HCT116 (cell line): ENCODE measurements at regions not wholly inside any gene's neighbourhood (a gene's known extent, or its start where the extent isn't known, plus 50 kb on each side); places are given as distances from the start of the nearest gene placed in this dataset.

ENCODE experiments used
- ATAC-seq: fragments of 200-7000 bp; cut with Tn5 transposase; 2 replicates; pipeline ENCODE4 v1.9.1; 2020; ENCODE audit warnings: mild to moderate bottlenecking, moderate library complexity
- BruUV-seq: library from RNA; stranded (reverse); fragments of 400-500 nt; replicated peaks from 2 replicates; lab custom pipeline; 2021; lab: Mats Ljungman, UMichigan
- CTCF ChIA-PET: fragments of 300-600 bp; sonication (Branson Sonifier 250); formaldehyde crosslinking; loops from one replicate; lab custom pipeline; 2021; ENCODE audit warnings: antibody characterized with exemption; lab: Charles Lee
- POLR2A ChIA-PET: fragments of 300-600, 350-600 bp; sonication (Branson Sonifier 250); formaldehyde crosslinking; loops from one replicate; lab custom pipeline; 2021; ENCODE audit warnings: antibody characterized with exemption; lab: Charles Lee
- RAD21 ChIA-PET, 2 experiments: fragments of 300-600 bp; sonication (Branson Sonifier 250); formaldehyde crosslinking; loops; one replicate each; lab custom pipeline; 2023; ENCODE audit warnings: low total read pairs in 2 of 2; ENCODE audit not compliant: uncharacterized antibody in 2 of 2, unreplicated experiment in 2 of 2, low non-redundant PET in 1 of 2; lab: Charles Lee
- DNase-seq: peaks from one replicate; pipeline ENCODE4 v3.0.0-alpha.2; 2010; ENCODE audit warnings: low read depth, low spot score
- H2AFZ ChIP-seq: fragments of 200-600 bp; shearing (Covaris generic), sonication (generic); 2 replicates; pipeline ENCODE4 v1.6.1; 2017; ENCODE audit warnings: low read depth, mixed run types, mixed read lengths, antibody characterized with exemption, low read length; ENCODE audit not compliant: poor library complexity, severe bottlenecking
- H3K27ac ChIP-seq: 2 replicates; pipeline ENCODE4 v1.5.1; 2012; ENCODE audit warnings: low read depth, low read length
- H3K27me3 ChIP-seq: fragments of 200-600 bp; sonication (generic); 2 replicates; pipeline ENCODE4 v1.6.1; 2016; ENCODE audit warnings: mixed run types, low read length, mixed read lengths; ENCODE audit not compliant: insufficient read depth
- H3K36me3 ChIP-seq, 2 experiments: fragments of 200-500 bp in 1 of 2; fragments of 200-600 bp in 1 of 2; sonication (Bioruptor generic) in 1 of 2; sonication (generic) in 1 of 2; 2 replicates each; pipeline versions ENCODE4 v1.5.1 to v1.6.1; 2014 to 2016; ENCODE audit warnings: low read length in 2 of 2, inconsistent platforms in 1 of 2, mixed read lengths in 1 of 2, mixed run types in 1 of 2; ENCODE audit not compliant: insufficient read depth in 2 of 2, control insufficient read depth in 1 of 2
- H3K4me1 ChIP-seq, 2 experiments: fragments of 200-600 bp in 1 of 2; sonication (generic) in 1 of 2; 2 replicates each; pipeline versions ENCODE4 v1.5.1 to v1.6.1; 2012 to 2017; ENCODE audit warnings: low read length in 2 of 2, inconsistent platforms in 1 of 2, mild to moderate bottlenecking in 1 of 2, mixed read lengths in 1 of 2, mixed run types in 1 of 2, moderate library complexity in 1 of 2; ENCODE audit not compliant: insufficient read depth in 2 of 2, control insufficient read depth in 1 of 2
- H3K4me2 ChIP-seq: fragments of 200-600 bp; sonication (generic); 2 replicates; pipeline ENCODE4 v1.6.1; 2017; ENCODE audit warnings: mixed run types, low read length, mixed read lengths
- H3K4me3 ChIP-seq, 2 experiments: fragments of 200-600 bp in 1 of 2; sonication (generic) in 1 of 2; replicated peaks in 1 of 2; 2 replicates each; pipeline ENCODE4 v1.5.1; 2011 to 2016; ENCODE audit warnings: low read length in 2 of 2, control low read depth in 1 of 2, low read depth in 1 of 2, mild to moderate bottlenecking in 1 of 2, mixed read lengths in 1 of 2, mixed run types in 1 of 2
- H3K79me2 ChIP-seq: fragments of 200-600 bp; sonication (generic); 2 replicates; pipeline ENCODE4 v1.6.1; 2017; ENCODE audit warnings: mild to moderate bottlenecking, mixed run types, low read length, moderate library complexity, mixed read lengths; ENCODE audit not compliant: insufficient read depth
- H3K9ac ChIP-seq: fragments of 200-600 bp; sonication (generic); 2 replicates; pipeline ENCODE4 v1.6.1; 2016; ENCODE audit warnings: low read length, mixed read lengths
- H3K9me2 ChIP-seq: fragments of 200-600 bp; sonication (generic), shearing (Covaris generic); 2 replicates; pipeline ENCODE4 v1.6.1; 2017; ENCODE audit warnings: mixed run types, mild to moderate bottlenecking, moderate library complexity; ENCODE audit not compliant: insufficient read depth
- H3K9me3 ChIP-seq, 2 experiments: fragments of 200-500 bp in 1 of 2; fragments of 200-600 bp in 1 of 2; sonication (Bioruptor generic) in 1 of 2; sonication (generic) in 1 of 2; 2 replicates each; pipeline ENCODE4 v1.6.1; 2014 to 2017; ENCODE audit warnings: low read length in 2 of 2, mixed read lengths in 2 of 2, inconsistent platforms in 1 of 2, low read depth in 1 of 2, mild to moderate bottlenecking in 1 of 2, mixed run types in 1 of 2, moderate library complexity in 1 of 2; ENCODE audit not compliant: control insufficient read depth in 1 of 2, insufficient read depth in 1 of 2
- H4K20me1 ChIP-seq: fragments of 200-600 bp; sonication (generic), shearing (Covaris generic); 2 replicates; pipeline ENCODE4 v1.6.1; 2017; ENCODE audit warnings: mixed run types, mild to moderate bottlenecking, moderate library complexity; ENCODE audit not compliant: insufficient read depth
- CBX3 ChIP-seq: IDR thresholded peaks from 2 replicates; pipeline ENCODE4 v1.6.1; 2012; ENCODE audit warnings: low read depth
- CEBPB ChIP-seq: IDR thresholded peaks from 2 replicates; pipeline ENCODE4 v1.6.1; 2012; ENCODE audit warnings: low read depth
- CTCF ChIP-seq, 3 experiments: fragments of 200-600 bp in 1 of 3; sonication (generic) in 1 of 3; IDR thresholded peaks in 2 of 3; conservative IDR thresholded peaks in 1 of 3; 2 replicates each; pipeline ENCODE4 v1.5.1; 2012 to 2017; ENCODE audit warnings: low read depth in 2 of 3, low read length in 2 of 3, antibody characterized with exemption in 1 of 3, borderline replicate concordance in 1 of 3, control low read depth in 1 of 3, mild to moderate bottlenecking in 1 of 3, mixed read lengths in 1 of 3, mixed run types in 1 of 3, moderate library complexity in 1 of 3; ENCODE audit not compliant: insufficient read depth in 1 of 3
- EGR1 ChIP-seq: IDR thresholded peaks from 2 replicates; pipeline ENCODE4 v1.6.1; 2012; ENCODE audit warnings: low read depth
- EZH2 ChIP-seq: fragments of 200-600 bp; sonication (generic); IDR thresholded peaks from 2 replicates; pipeline ENCODE4 v1.6.1; 2017; ENCODE audit warnings: antibody characterized with exemption, mixed run types
- EZH2phosphoT487 ChIP-seq: fragments of 200-600 bp; IDR thresholded peaks from 2 replicates; pipeline ENCODE4 v1.6.1; 2018; ENCODE audit warnings: antibody characterized with exemption, borderline replicate concordance
- FOSL1 ChIP-seq: IDR thresholded peaks from 2 replicates; pipeline ENCODE4 v1.6.1; 2012; ENCODE audit warnings: low read depth
- JUND ChIP-seq: IDR thresholded peaks from 2 replicates; pipeline ENCODE4 v1.6.1; 2012
- POLR2AphosphoS5 ChIP-seq: IDR thresholded peaks from 2 replicates; pipeline ENCODE4 v1.6.1; 2011; ENCODE audit warnings: mild to moderate bottlenecking, low read depth, low read length, moderate library complexity
- RAD21 ChIP-seq: IDR thresholded peaks from 2 replicates; pipeline ENCODE4 v1.6.1; 2012; ENCODE audit warnings: low read depth, mild to moderate bottlenecking
- SIN3A ChIP-seq: IDR thresholded peaks from 2 replicates; pipeline ENCODE4 v1.6.1; 2012; ENCODE audit warnings: low read depth
- SP1 ChIP-seq: IDR thresholded peaks from 2 replicates; pipeline ENCODE4 v1.6.1; 2012; ENCODE audit warnings: low read depth
- ZBTB33 ChIP-seq: IDR thresholded peaks from 2 replicates; pipeline ENCODE4 v1.6.1; 2011; ENCODE audit warnings: mild to moderate bottlenecking, low read length, moderate library complexity; ENCODE audit not compliant: insufficient replicate concordance; ENCODE audit errors: extremely low read depth
- ZFX ChIP-seq: fragments of 450-650 bp; IDR thresholded peaks from 2 replicates; pipeline ENCODE4 v1.6.1; 2017
- intact Hi-C: fragments of 100-400 bp; cut with micrococcal nuclease; formaldehyde crosslinking; loops from 2 replicates; pipeline ENCODE4 v1.10.0; 2022

- ATAC-seq (no peak), DNase-seq (no peak)
- intact Hi-C loops: no loop called here
- H3K36me3 ChIP-seq: no peaks in the 10 kb centered on the region
- no peaks in the 10 kb centered on the region for H3K9me3 ChIP-seq
- peak overlapping the region; percentile 4; the same call in 1 of the 2 replicates for H3K4me2 ChIP-seq
- H3K27ac ChIP-seq: no peak overlapping the region
- ChIA-PET CTCF (interaction anchor here (2.0 kb wide), 1 partner anchor 230 kb away, joined by 6 read pairs; no protein-coding TSS in a partner anchor), RAD21 (no interaction called here), POLR2A (no interaction called here)
- TF ChIP-seq ZFX (no peak), CEBPB (0 out of 2 replicates have a peak, but pooled peaks have one; percentile 15), FOSL1 (peak; percentile 41; the same call in 1 of the 2 replicates), CBX3 (no peak), JUND (peak; percentile 21; the same call in 1 of the 2 replicates)
- peaks cover 0 to 7% of the 10 kb centered on the region in 2 experiments; a peak in 2 of 4 replicates for H3K4me1 ChIP-seq
- BruUV-seq: no TSS peak
- H4K20me1 ChIP-seq: no peaks in the 10 kb centered on the region
- no peaks in the 10 kb centered on the region for H3K9me2 ChIP-seq
- H3K4me3 ChIP-seq: no peak overlapping the region
- no peaks in the 10 kb centered on the region for H3K79me2 ChIP-seq
- H3K27me3 ChIP-seq: peaks cover 68% of the 10 kb centered on the region
- no peak overlapping the region for H3K9ac ChIP-seq
- H2AFZ ChIP-seq: no peak overlapping the region
Observed at GRCh38 chr20:22921595-22922421, 113.3 kb upstream of the SSTR4 start.

- no peaks in the 10 kb centered on the region for H3K9me2 ChIP-seq
- H3K4me2 ChIP-seq: no peak overlapping the region
- peaks cover 77% of the 10 kb centered on the region for H3K27me3 ChIP-seq
- ChIA-PET CTCF (no interaction called here), RAD21 (no interaction called here), POLR2A (no interaction called here)
- H3K36me3 ChIP-seq: no peaks in the 10 kb centered on the region
- H3K4me3 ChIP-seq: no peak overlapping the region
- no peak overlapping the region for H2AFZ ChIP-seq
- intact Hi-C loops: no loop called here
- peaks cover 0 to 7% of the 10 kb centered on the region in 2 experiments; a peak in 2 of 4 replicates for H3K4me1 ChIP-seq
- H3K9ac ChIP-seq: no peak overlapping the region
- H4K20me1 ChIP-seq: no peaks in the 10 kb centered on the region
- H3K27ac ChIP-seq: no peak overlapping the region
- ATAC-seq (no peak), DNase-seq (no peak)
- H3K79me2 ChIP-seq: no peaks in the 10 kb centered on the region
- H3K9me3 ChIP-seq: no peaks in the 10 kb centered on the region
- no TSS peak for BruUV-seq
- TF ChIP-seq CTCF (IDR thresholded peaks at IDR 0.05 in 2 of 3, conservative IDR thresholded peaks at IDR 0.05 in 1 of 3; ENCODE audit: borderline replicate concordance in 1 of 3, insufficient read depth in 1 of 3, low read depth in 2 of 3, low read length in 2 of 3): no peak
- no peak for TF ChIP-seq RAD21
- no peak for TF ChIP-seq SIN3A
- no peak for TF ChIP-seq POLR2AphosphoS5
- no peak for TF ChIP-seq EZH2phosphoT487
- no peak for TF ChIP-seq ZFX
- no peak for TF ChIP-seq ZBTB33
- no peak for TF ChIP-seq CBX3
- no peak for TF ChIP-seq CEBPB
- TF ChIP-seq EZH2: no peak
- TF ChIP-seq FOSL1: no peak
- no peak for TF ChIP-seq SP1
- TF ChIP-seq EGR1: no peak
Observed at GRCh38 chr20:22922987-22923386, 112.1 kb upstream of the SSTR4 start.
